SW480 (cell line): ENCODE measurements at regions not wholly inside any gene's neighbourhood (a gene's known extent, or its start where the extent isn't known, plus 50 kb on each side); places are given as distances from the start of the nearest gene placed in this dataset.

Experiments
- DNase-seq: peaks from one replicate; pipeline ENCODE4 v3.0.0-alpha.2; 2016; ENCODE audit warnings: low spot score

DNA sequence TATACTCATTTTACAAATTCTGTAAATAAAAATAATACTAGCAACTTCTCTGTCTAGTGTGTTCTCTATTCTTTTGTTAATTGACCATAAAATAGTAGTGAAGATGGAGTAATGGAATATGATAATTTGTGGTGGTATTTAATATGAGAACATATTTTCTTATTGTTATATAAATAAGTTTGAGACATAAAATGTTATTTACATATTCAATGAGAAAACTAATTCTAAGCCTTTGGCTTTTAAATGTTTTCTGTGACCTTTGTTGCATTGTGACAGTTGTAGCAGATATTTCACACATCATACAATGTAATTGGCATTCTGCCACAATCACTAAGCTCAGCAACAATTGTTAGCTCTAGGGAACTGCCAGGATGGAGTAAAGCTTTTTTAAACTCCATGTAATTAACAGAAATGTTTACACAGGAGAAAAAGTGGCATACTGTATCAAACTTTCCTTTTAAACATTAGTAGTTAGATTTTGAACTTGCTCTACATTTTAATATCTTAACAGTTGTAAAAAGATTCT is 562.1 kb upstream of the PCDH9 start:
- DNase-seq: no peak

DNA sequence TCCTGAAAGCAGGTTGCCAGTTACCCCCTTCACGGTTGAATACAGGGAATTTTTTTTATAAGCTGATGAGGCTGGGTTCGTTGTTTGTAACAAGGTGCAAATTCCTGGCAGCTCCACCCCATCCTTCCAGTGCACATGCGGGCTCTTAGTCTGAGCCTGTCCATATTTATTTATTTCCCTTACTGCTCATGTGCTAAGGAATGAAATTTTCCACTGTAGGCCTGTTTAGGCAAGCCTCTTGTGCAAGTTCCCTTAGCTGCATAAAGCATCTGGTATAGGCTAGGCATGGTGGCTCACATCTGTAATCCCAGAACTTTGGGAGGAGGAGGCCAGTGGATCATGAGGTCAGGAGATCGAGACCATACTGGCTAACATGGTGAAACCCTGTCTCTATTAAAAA is 560.9 kb upstream of the PCDH9 start:
- no peak for DNase-seq

DNA sequence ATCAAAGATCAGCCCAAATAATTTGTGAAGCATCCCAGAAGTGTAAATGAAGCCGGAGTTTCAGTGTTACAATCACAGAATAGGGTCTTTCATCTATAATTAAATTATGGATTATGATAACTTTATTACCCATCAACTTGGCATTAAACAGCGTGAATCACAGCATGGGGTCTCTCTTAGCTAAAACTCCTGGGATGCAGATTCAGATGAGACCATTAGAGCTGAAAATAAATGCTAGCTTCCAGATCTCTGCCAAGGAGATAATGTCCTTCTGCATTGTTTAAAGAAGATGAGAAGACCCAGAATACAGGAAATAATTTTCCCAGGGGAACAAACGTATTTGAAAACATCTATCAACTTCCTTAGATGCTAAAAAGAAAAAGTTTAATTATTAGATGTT is 546.0 kb upstream of the PCDH9 start:
- DNase-seq: no peak

DNA sequence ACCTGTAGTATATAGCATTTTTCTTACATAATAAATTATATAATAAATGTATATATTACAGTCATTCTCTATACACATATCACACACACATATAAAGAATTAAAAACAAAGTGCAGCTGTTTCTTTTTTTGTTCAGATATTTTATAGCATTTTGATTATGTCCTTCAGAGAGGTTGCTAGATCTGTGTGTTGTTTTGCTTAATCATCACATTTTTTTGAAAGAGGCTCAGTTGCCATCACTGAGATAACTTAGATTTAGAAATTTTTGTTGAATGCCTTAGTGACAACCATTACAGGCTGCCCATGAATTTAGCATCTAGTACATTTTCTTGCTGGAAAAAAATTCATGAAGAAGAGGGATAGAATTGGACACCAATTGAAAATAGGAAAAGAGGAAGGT is 545.2 kb upstream of the PCDH9 start:
- DNase-seq: no peak

DNA sequence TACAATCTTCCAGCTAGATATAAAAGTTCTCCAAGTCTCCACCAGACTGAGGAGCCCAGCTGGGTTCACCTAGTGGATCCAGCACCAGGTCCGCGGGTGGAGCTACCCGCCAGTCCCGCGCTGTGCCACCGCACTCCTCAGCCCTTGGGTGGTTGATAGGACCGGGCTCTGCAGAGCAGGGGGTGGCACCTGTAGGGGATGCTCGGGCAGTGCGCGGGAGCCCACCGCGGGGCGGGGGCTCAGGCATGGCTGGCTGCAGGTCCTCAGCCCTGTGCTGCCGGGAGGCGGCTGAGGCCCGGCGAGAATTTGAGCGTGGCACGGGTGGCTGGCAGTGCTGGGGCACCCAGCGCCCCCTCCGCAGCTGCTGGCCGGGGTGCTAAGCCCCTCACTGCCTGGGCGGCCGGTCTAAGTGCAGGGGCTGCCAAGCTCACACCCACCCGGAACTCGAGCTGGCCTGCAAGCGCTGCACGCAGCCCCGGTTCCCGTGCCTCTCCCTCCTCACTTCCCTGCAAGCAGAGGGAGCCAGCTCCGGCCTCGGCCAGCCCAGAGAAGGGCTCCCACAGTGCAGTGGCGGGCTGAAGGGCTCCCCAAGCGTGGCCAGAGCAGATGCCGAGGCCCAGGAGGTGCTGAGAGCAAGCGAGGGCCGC is 542.8 kb upstream of the PCDH9 start:
- no peak for DNase-seq

DNA sequence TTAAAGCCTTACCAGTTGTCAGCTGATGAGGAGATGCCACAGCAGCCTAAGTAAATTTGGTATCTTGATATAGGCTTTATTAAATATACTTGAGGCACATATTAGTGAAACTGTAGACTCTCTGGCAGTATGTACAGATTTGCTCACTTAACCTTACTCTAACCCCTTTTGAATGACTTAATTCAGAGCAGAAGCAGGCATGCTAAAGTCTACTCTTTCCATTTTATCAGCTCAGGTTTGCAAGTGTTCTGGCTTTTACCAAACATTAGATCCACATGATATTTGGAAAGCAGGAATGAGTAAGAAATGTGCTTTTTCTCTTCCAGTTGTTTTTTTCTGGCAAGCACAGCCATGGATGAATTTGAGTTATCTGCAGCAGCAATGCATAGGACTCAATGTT is 541.0 kb upstream of the PCDH9 start:
- DNase-seq: no peak

DNA sequence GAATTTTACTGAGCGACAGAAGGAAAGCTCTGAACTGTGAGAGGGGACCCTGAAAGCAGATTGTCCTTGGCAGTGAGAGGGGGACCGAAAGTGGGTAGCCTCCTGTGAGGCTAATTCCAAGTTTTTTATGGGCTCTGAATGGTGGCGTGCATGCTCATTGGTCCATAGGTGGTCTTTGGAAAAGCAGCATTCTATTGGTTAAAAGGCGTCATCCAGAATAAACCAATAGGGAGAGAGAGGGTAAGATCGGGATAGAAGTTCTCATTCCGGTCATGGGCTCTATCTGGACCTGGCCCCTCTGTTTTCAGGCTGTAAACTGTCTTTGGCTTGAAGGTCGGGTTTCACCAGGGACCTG is 539.8 kb upstream of the PCDH9 start:
- no peak for DNase-seq

DNA sequence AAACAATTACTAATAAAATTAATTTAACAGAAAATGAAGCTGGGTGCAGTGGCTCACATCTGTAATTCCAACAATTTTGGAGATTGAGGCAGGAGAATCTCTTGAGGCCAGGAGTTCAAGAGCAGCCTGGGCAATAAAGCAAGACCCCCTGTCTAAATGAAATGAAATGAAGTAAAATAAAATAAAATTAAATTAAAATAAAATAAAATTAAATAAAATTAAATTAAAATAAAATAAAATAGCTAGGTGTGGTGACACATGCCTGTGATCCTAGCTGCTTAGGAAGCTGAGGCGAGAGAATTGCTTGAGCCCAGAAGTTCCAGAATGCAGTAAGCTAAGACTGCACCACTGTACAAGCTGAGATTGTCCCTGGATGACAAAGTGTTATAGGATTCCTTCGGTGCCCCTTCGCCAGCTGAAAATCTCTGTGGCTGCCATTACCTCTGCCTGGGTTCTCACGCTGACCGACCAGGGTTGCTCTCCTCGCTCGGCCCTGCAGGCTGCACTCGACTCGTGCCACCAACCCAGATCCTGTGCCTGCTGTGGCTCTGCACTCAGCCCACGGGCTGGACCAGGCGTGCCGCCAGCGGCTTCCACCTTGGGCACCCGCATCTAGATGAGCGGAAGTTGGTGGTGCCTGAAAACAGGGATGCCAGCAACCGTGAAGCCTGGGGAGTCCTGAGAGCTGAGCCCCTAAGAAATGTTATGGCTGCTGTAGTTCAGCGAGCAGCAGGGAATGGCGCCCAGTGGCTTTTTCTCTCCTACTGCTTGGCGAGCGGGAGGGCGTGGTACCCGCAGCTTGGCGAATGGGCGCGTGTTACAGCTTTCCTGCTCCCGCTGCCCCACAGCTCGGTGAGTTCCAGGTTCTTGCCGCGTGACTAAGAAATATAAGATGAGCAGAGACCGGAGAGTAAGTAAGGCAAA is 539.2 kb upstream of the PCDH9 start:
- no peak for DNase-seq

DNA sequence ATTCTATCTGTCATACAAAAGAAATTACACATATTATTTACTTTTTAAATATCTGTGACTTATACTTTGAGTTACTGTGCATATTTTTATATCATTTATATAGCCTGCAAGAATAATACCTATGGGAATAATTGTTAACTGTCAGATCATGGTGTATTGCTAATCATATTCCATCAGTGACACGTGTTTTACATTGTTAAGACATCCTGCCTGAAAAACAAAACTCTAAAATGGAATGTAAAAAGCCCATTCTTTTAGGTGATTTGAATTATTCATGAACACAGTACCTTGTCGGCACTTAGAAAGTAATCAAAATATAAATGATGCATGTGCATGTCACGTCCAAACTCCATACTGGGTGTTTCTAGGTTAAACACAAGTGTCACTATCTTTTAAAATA is 533.8 kb upstream of the PCDH9 start:
- no peak for DNase-seq

DNA sequence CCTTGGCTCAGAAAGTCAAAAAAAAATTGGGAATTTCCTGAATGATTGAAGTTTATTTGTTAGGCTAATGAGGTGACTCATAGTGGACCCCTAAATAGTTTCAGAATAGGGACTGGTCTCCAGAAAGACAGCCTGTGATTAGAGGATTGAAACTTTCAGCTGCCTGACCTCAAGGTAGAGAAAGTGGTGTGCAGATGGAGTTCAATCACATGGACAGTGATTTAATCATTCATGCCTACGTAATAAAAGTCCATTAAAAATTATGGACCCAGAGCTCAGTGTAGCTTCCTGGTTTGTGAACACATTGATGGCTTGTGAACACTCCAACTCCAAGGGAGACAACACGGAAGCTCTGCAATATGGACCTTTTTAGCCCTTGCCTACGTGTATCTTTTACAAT is 533.2 kb upstream of the PCDH9 start:
- no peak for DNase-seq

DNA sequence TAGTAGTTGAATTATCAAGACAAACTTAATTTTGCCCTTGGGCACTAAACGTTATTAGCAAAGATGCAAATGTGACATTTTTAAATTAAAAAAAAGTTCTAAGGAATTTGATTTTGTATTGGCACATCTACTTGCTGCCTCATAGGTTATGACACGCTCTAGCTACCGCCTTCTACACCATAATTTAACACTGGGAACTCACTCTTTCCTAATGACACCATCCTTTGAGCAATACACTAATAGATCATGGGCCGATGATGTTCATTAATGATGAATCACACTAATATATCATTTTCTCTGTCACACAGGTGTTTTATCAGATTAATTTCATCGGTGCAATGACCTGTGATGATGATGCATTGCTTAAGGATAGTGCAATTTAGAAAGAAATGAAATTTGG is 528.8 kb upstream of the PCDH9 start:
- no peak for DNase-seq

DNA sequence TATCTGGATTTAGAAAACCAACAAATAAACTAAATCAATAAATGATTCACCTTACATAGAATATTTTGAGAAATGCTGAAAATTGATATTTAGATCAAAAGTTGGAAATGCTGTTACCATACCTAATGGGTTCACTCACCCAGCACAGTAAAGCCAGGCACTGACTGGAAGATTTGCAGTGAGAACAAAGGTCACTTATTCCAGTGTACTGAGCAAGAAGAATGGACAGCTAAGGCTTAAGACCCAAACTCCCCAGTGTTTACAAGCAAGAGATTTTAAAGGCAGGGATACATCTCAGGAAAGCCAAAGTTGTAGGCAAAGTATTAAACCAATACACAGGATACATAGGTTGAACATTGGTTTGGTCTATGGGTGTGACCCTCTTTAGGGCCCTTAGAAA is 523.9 kb upstream of the PCDH9 start:
- no peak for DNase-seq

DNA sequence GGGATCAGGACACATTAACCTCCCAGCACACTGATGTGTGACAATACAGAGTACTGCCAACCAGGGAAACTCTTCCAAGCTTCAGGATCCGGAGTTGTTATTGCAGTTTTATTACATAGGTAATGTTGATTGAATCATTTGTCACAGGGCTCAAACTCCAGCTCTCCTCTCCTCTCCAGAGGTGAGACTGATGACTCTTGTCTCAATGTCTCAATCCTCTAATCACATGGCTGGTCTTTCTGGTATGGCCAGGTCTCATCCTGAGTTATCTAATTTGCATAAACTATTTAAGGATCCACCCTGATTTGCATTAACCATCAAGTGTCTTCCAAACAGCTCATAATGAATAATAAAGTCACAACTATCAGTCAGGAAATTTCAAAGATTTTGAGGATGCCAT is 522.6 kb upstream of the PCDH9 start:
- DNase-seq: no peak

DNA sequence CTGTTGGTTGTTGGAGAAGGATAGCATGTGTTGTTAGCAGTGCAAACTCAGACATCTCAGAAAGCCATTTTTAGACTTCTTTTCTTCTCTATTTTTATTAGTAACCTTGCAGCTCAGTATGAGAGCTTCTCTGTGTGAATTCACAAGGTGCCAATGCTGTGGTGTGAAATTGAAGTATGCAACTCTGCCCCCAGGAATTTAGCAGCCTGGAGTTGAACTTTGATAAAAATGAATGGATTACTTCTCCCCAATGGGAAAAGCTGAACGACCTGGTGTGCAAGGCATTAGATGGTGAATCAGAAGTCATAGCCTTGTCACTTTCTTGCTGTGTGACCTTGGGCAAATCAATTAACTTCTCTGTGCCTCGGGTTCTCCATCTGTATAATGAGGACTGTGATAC is 512.3 kb upstream of the PCDH9 start:
- DNase-seq: no peak

DNA sequence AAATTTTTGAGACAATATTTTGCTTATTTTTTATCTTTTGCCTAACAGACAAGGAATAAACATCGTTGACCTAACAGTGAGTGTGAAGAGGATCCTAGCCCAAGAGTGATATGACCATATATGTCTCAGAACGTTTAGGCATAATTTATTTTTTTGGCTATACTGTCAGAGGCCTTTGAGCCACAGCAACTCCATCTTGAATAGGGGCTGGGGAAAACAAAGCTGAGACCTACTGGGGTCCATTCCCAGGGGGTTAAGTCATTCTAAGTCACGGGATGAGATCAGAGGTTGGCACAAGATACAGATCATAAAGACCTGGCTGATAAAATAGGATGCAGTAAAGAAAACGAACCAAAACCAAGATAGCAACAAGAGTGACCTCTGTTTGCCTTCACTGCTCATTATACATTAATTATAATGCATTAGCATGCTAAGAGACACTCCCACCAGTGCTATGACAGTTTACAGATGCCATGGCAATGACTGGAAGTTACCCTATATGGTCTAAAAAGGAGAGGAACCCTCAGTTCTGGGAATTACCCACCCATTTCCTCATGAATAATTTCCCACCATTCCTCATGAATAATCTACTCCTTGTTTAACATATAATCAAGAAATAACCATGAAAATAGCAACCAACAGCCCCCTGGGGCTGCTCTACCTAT is 510.9 kb upstream of the PCDH9 start:
- DNase-seq: no peak

DNA sequence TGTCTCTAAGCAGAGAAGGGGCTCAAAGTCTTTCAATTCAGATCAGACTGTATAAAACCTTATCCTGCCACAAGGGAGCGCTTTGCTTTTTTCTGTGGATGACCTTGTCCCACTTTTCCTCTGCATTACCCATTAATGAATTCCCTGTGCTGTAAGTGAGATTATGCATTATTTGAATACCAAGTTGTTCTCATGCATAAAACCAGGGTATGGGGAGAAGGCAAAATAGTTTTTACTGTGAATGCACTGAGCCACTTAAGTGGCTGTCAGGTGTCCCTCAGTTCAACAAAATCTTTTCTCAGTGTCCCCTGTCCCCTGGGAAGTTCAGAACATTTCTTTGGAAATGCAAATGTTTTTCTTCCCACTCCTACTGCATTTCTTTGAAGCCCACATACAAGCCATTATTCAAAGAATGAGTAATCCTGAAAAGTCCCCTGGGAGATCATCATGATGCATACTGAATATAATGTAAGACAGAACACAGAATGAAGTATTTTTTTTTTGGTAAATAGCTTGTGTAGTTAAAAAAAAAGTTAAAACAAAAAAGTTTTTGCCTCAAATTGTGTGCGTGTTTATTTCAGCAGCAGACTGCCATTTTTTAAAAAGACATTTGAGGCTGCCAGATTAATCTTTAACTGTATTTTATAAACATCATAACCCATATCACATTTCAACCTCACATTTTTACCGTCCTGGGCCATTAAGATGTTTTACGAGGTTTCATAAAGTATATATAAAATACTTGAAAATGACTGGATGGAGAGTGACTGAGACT is 506.7 kb upstream of the PCDH9 start:
- DNase-seq: peak; percentile 22

DNA sequence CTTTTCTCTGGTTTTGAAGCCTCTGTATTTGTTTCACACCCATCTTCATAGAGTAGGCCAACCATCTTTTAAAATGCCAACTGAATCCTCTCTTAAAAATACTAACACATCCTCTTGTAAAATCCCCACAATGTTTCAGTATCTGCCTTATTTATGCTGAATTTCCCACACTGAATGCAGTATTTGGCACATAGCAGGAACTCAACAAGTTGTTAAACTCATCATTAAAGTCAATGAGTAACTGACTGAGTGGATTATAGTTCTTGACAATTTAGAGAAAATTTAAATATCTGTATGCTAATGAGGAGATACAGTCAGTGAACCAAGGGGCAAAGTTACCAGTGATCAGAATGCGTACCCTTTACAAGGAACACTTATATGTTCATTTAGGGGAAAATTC is 505.5 kb upstream of the PCDH9 start:
- DNase-seq: no peak

DNA sequence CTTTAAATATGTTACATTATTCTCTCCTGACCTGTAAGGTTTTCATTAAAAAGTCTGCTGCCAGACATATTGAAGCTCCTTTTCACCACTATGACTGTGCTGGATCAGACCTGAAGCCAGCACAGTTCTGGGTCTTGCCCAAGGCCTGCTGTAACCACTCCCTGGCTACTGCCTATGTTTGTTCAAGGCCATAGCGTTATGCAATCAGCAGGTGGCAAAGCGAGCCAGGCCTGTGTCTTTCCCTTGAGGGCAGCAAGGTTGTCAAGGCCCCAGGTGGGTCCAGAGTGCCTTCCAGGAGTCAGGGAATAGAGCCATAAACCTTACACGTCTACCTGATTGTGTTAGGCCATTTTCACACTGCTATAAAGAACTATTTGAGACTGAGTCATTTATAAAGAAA is 496.8 kb upstream of the PCDH9 start:
- DNase-seq: no peak

DNA sequence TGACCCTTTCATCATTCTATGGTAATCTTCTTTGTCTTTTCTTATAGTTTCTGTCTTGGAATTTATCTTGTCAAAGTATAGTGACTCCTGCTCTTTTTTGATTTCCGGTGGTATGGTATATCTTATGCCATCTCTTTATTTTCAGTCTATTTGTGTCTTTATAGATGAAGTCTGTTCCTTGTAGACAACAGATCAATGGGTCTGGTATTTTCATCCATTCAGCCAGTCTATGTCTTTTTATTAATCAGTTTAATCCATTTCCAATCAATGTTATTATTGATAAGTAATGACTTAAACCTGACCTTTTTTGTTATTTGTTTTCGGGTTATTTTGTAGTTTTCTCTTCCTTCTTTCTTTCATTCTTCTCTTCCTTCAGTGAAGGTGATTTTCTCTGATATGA is 495.9 kb upstream of the PCDH9 start:
- DNase-seq: no peak

DNA sequence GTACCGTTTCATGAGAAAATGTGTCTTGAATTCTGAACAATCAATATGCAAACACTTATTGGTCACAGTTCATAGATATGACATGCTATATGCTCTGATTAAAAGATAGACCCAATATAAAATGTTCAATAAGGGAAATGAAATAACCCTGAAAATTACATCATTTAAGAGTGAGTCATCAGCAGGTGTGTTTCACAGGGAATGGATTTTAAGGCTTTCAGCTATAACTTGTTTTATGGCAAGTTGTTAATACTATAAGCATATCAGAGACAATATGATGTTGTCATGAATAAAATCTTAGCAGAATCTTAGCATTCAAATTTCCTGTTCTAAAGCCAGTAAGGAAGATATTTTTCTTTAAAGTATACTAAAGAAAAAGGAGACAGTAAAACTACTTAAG is 483.4 kb upstream of the PCDH9 start:
- peak; percentile 17 for DNase-seq

DNA sequence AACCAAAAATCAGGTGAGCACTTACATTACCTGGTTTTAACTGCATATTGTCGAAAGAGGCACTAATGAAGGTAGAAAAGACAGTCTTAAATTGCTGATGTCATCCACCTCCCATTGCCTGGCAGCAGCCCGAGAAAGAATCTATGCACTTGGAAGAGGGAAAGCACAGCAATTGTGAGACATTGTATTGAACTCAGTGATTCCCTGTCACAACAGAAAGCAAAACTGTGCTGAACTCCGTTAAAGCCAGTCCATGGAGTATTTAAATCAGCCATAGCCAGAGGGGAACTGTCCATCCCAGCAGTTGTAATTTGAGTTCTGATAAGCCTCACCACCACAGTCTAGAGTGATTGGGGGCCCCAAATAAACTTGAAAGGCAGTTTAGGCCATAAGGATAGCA is 466.6 kb upstream of the PCDH9 start:
- no peak for DNase-seq

DNA sequence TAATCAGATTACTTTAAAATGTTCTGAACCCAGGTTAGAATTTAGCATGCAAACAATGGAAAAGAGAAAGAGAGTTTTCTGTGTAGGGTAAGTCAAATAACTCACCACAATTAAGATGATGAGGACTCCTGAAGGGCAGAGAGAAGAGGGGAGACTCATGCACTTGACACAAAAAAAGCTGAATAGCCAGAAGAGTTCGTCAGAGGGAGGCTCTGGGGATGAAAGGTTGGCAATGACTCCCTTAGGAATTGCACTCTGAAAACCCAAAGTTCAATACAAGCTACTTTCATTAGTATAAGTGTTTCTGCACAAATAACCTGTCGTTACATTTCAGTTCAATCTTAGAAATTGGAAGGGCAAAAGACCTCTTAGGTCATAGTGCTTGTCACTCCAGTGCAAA is 434.4 kb upstream of the PCDH9 start:
- DNase-seq: no peak
